ENCODE measurements at regions not wholly inside any gene's neighbourhood (a gene's known extent, or its start where the extent isn't known, plus 50 kb on each side); places are given as distances from the start of the nearest gene placed in this dataset.

- TF ChIP-seq CTCF (IDR thresholded peaks at IDR 0.05) (no peak), POLR2A (IDR thresholded peaks at IDR 0.05) (no peak), EP300 (IDR thresholded peaks at IDR 0.05) (no peak), POLR2AphosphoS5 (IDR thresholded peaks at IDR 0.05) (no peak)
Measured at GRCh38 chr13:22536851-22537250, 643.9 kb upstream of the SGCG start.
